GM18505 (cell line): ENCODE measurements at regions not wholly inside any gene's neighbourhood (a gene's known extent, or its start where the extent isn't known, plus 50 kb on each side); places are given as distances from the start of the nearest gene placed in this dataset.
A peak's percentile ranks its signal among the peaks of the same experiment; 100 is the strongest.

Experiments used
- ATAC-seq: cut with Tn5 transposase; IDR thresholded peaks from one replicate; pipeline ENCODE4 v1.9.1; 2021; ENCODE audit not compliant: unreplicated experiment
- POLR2A ChIP-seq: IDR thresholded peaks from 4 replicates; pipeline ENCODE4 v1.6.1; 2011; ENCODE audit warnings: borderline replicate concordance; ENCODE audit not compliant: insufficient read depth, insufficient read length; ENCODE audit errors: extremely low read depth

- no peak for TF ChIP-seq POLR2A
- ATAC-seq, result peak; percentile 45
Observed at GRCh38 chr5:124796495-124796894, 50.1 kb upstream of the ZNF608 start.

GRCh38 chr5:124797665-124798087 lies 51.2 kb upstream of the ZNF608 start:
- ATAC-seq, result no peak
- TF ChIP-seq POLR2A, result no peak

- TF ChIP-seq POLR2A, result no peak
- no peak for ATAC-seq
Observed at GRCh38 chr5:124798890-124799289, 52.5 kb upstream of the ZNF608 start.

GRCh38 chr5:124801551-124801950 lies 55.1 kb upstream of the ZNF608 start:
- no peak for ATAC-seq
- no peak for TF ChIP-seq POLR2A

DNA sequence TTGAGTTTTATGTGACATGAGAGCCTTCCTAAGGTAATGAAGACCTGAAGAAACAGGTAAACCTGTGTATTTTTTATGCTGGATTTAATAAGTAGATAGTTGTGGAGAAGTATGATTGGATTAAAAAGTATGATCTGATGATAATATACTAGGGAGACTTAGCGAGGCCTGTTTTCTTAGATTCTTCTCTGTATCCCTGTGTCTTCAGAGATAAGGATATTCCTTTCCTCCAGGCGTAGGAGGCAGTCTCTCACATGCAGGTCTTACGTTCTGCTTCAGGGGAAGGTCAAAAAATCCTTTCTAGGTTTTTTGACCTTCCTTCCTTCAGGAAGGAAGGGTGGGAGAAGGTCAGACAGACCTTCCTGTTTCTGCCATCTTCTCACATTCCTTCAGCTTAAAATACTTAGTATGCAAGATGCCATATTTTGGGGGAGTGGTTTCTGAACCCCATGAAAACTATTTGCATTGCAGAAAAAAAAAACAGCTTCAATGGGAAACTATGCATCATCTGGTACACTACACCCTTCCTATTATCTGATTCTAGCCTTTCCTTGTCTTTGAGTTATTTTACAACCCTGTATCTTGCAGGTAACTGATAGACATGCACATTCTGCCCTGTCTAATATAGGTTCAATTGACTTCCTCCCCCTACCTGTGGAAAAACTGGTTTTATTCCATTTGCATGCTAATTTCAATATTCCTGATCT lies 57.3 kb upstream of the ZNF608 start:
- ATAC-seq, result no peak
- no peak for TF ChIP-seq POLR2A

GRCh38 chr5:124806026-124806372 lies 59.6 kb upstream of the ZNF608 start:
- ATAC-seq, result no peak
- TF ChIP-seq POLR2A, result no peak

DNA sequence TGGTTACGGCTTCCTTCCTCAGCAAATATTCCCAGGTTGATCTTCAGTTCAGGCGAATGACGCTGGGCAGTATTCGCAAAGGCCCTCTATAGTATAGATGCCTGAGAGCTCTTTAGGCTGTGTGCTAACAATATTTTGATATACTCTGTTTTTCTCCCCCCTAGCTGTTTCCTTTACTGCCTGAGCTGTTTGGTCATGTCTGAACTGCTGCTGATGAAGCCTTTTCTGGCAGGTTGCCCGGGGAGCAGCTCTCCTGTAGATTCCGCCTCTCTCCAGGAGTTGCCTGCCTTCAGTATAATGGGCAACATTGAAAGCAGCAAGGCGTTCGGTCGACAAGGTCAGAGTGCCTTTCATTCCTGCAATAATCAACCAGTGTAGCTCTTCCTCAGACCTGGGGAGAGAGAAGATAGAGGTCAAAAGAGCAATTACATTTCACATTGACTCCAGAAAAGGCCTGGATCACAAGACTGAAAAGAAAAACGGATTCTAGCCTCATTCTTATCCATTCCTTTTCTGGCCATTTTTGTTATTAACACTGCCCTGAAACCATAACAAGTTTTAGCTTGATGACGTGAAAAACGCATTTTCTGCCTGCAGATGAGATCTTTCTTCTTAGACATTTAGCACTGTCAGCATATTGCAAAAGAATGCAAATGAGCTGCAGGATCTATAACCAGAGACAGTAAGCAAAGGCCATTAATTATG lies 60.1 kb upstream of the ZNF608 start:
- TF ChIP-seq POLR2A, result no peak
- ATAC-seq, result no peak

GRCh38 chr5:124808842-124809268 lies 62.4 kb upstream of the ZNF608 start:
- TF ChIP-seq POLR2A, result no peak
- no peak for ATAC-seq

GRCh38 chr5:124810396-124811006 lies 64.1 kb upstream of the ZNF608 start:
- TF ChIP-seq POLR2A, result no peak
- no peak for ATAC-seq

GRCh38 chr5:124812771-124813358 lies 66.4 kb upstream of the ZNF608 start:
- no peak for TF ChIP-seq POLR2A

GRCh38 chr5:124816381-124816780 lies 69.9 kb upstream of the ZNF608 start:
- no peak for TF ChIP-seq POLR2A
- no peak for ATAC-seq

More at GRCh38 chr5:124812771-124813358, 66.4 kb upstream of the ZNF608 start:
- ATAC-seq, result no peak

DNA sequence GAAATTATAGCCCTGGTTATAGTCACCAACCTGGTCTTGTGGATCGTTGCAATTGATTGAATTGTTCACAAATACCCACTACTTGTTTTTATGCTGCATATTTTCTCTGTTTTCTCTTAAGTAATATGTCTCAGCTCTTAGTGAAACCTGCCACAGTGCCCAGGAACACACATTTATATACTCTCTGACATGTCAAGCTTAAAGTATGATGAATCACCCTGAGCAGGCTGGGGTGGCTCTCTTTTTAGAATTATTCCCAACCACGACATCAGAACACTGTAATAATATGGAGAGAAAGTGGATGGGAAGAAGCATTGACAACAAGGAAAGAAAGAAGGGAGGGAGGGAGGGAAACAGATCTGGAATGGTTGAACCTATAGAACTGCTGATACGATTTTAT lies 72.8 kb upstream of the ZNF608 start:
- ATAC-seq, result no peak

DNA sequence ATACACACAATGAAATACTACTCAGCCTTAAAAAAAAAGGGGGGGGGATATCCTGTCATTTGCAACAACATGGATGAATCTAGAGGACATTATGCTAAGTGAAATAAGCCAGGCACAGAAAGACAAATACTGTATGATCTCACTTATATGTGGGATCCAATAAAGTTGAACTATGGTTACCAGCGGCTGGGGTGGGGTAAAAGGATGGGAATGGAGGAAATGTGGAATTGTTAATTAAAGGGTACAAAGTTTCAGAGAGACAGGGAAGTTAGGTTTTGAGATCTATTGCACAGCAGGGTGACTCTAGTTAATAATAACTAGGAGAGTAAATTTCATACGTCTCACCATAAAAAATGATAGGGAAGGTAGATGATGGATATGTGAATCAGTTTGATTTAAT lies 76.2 kb upstream of the ZNF608 start:
- ATAC-seq, result no peak
- TF ChIP-seq POLR2A, result no peak

More for the DNA sequence above, 72.8 kb upstream of the ZNF608 start:
- no peak for TF ChIP-seq POLR2A
